ENCODE measurements at regions not wholly inside any gene's neighbourhood (a gene's known extent, or its start where the extent isn't known, plus 50 kb on each side); places are given as distances from the start of the nearest gene placed in this dataset.

DNA sequence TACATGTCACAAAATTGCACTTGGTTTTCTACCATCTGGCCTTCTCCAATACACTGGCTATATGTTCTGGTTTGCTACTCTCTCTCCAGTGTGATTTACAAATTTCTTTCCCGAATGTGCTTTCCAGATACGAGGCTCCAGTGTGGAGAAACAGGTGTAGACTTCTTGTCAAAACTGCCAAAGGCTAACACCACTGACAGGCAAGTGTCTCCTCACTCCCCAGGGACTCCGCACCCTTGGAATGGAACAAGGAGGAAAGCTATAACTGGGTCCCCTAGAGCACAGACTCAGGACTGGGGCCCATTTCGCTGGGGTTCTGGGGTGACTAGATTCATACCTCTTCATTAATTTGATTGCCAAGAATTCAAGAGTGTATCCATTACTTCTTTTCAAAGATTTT, 161.8 kb downstream of the FOXO1 start:
- Histone ChIP-seq H3K4me3 (ENCODE audit: control insufficient read depth in 2 of 3, extremely low read depth in 1 of 3, insufficient read depth in 2 of 3, low read depth in 1 of 3, low read length in 3 of 3) (no peak overlapping the region), H2AFZ (ENCODE audit: control insufficient read depth, low read length) (no peak overlapping the region), H4K20me1 (ENCODE audit: control insufficient read depth, extremely low read depth, insufficient read depth, low read length) (no peaks in the 10 kb centered on the region), H3K9me3 (ENCODE audit: control insufficient read depth, low read depth, low read length) (no peaks in the 10 kb centered on the region), H3K27ac (ENCODE audit: control insufficient read depth, insufficient read depth, low read length) (no peak overlapping the region), H3K79me2 (ENCODE audit: control insufficient read depth, insufficient read depth, low read length) (no peaks in the 10 kb centered on the region), H3K36me3 (ENCODE audit: control insufficient read depth in 2 of 2, extremely low read depth in 1 of 2, insufficient read depth in 2 of 2, low read length in 2 of 2) (no peaks in the 10 kb centered on the region), H3K9me1 (ENCODE audit: control insufficient read depth, extremely low read depth, insufficient read depth, low read length) (no peaks in the 10 kb centered on the region), H3K4me1 (ENCODE audit: control insufficient read depth, extremely low read depth, insufficient read depth, low read length) (peaks cover 4% of the 10 kb centered on the region), H3K27me3 (ENCODE audit: control insufficient read depth, extremely low read depth, insufficient read depth, low read length) (no peaks in the 10 kb centered on the region), H3K9ac (ENCODE audit: control insufficient read depth, extremely low read depth, insufficient read depth, low read length) (no peak overlapping the region), H3K4me2 (ENCODE audit: control insufficient read depth, extremely low read depth, insufficient read depth, low read depth, low read length) (no peak overlapping the region)
- no peak for FAIRE-seq
- TF ChIP-seq, protein P1, sequence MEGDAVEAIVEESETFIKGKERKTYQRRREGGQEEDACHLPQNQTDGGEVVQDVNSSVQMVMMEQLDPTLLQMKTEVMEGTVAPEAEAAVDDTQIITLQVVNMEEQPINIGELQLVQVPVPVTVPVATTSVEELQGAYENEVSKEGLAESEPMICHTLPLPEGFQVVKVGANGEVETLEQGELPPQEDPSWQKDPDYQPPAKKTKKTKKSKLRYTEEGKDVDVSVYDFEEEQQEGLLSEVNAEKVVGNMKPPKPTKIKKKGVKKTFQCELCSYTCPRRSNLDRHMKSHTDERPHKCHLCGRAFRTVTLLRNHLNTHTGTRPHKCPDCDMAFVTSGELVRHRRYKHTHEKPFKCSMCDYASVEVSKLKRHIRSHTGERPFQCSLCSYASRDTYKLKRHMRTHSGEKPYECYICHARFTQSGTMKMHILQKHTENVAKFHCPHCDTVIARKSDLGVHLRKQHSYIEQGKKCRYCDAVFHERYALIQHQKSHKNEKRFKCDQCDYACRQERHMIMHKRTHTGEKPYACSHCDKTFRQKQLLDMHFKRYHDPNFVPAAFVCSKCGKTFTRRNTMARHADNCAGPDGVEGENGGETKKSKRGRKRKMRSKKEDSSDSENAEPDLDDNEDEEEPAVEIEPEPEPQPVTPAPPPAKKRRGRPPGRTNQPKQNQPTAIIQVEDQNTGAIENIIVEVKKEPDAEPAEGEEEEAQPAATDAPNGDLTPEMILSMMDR (optimal IDR thresholded peaks at IDR 0.05 in 1 of 3, IDR thresholded peaks at IDR 0.05 in 1 of 3, conservative IDR thresholded peaks at IDR 0.05 in 1 of 3; ENCODE audit: extremely low read depth in 1 of 3, insufficient read depth in 2 of 3, low read length in 3 of 3): no peak
- TF ChIP-seq EZH2 (IDR thresholded peaks at IDR 0.05; ENCODE audit: low read length): no peak
- DNase-seq (ENCODE audit: low read depth, low spot score): no peak
- dilution Hi-C loops (cut with MboI; ENCODE audit: extremely low pct_ligation_motif_present, low sequenced_read_pairs): no loop called here

DNA sequence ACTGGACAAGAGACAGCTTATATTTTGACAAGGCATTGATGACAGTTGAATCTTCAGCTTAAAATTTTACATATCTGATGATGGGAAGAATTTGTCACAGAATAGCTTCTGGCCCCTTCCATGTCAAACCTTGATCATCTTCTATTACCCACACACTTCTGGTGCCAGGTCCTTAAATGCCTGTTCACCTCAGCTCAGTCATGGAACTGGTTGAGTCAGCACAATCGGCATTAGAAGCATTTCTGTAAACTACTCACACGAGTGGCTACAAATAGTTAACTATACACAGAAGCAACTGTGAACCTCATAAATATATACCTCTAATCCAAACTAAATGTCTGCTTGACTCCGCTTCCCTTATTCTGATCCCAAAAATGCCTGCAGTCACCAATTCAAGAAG, 161.2 kb downstream of the FOXO1 start:
- dilution Hi-C loops (cut with MboI; ENCODE audit: extremely low pct_ligation_motif_present, low sequenced_read_pairs): no loop called here
- H3K4me1 ChIP-seq (ENCODE audit: control insufficient read depth, extremely low read depth, insufficient read depth, low read length): peaks cover 4% of the 10 kb centered on the region

More for the DNA sequence above, 161.2 kb downstream of the FOXO1 start:
- H2AFZ ChIP-seq (ENCODE audit: control insufficient read depth, low read length): no peak overlapping the region
- H3K4me2 ChIP-seq (ENCODE audit: control insufficient read depth, extremely low read depth, insufficient read depth, low read depth, low read length): no peak overlapping the region
- H3K9me3 ChIP-seq (ENCODE audit: control insufficient read depth, low read depth, low read length): no peaks in the 10 kb centered on the region
- no peaks in the 10 kb centered on the region for H3K9me1 ChIP-seq (ENCODE audit: control insufficient read depth, extremely low read depth, insufficient read depth, low read length)
- H3K4me3 ChIP-seq (ENCODE audit: control insufficient read depth in 2 of 3, extremely low read depth in 1 of 3, insufficient read depth in 2 of 3, low read depth in 1 of 3, low read length in 3 of 3): no peak overlapping the region
- no peak overlapping the region for H3K27ac ChIP-seq (ENCODE audit: control insufficient read depth, insufficient read depth, low read length)
- FAIRE-seq (no peak), DNase-seq (ENCODE audit: low read depth, low spot score) (no peak)
- no peak overlapping the region for H3K9ac ChIP-seq (ENCODE audit: control insufficient read depth, extremely low read depth, insufficient read depth, low read length)
- no peaks in the 10 kb centered on the region for H3K27me3 ChIP-seq (ENCODE audit: control insufficient read depth, extremely low read depth, insufficient read depth, low read length)
- no peaks in the 10 kb centered on the region for H3K36me3 ChIP-seq (ENCODE audit: control insufficient read depth in 2 of 2, extremely low read depth in 1 of 2, insufficient read depth in 2 of 2, low read length in 2 of 2)
- H4K20me1 ChIP-seq (ENCODE audit: control insufficient read depth, extremely low read depth, insufficient read depth, low read length): no peaks in the 10 kb centered on the region
- no peaks in the 10 kb centered on the region for H3K79me2 ChIP-seq (ENCODE audit: control insufficient read depth, insufficient read depth, low read length)
- TF ChIP-seq, protein P1 (optimal IDR thresholded peaks at IDR 0.05 in 1 of 3, IDR thresholded peaks at IDR 0.05 in 1 of 3, conservative IDR thresholded peaks at IDR 0.05 in 1 of 3; ENCODE audit: extremely low read depth in 1 of 3, insufficient read depth in 2 of 3, low read length in 3 of 3): no peak
- TF ChIP-seq EZH2 (IDR thresholded peaks at IDR 0.05; ENCODE audit: low read length): no peak

Small RNAs in the stretch of these regions (small RNA-seq; reads per million reads assigned to genes)
- gene RF00108 (ENCODE audit: insufficient read length in 3 of 3, low read depth in 3 of 3, low replicate concordance in 1 of 3) (0 reads per million in 3 experiments), gene RNY3P9 (ENCODE audit: insufficient read length in 3 of 3, low read depth in 3 of 3, low replicate concordance in 1 of 3) (0 reads per million in 3 experiments), gene RPL17P51 (ENCODE audit: insufficient read length in 3 of 3, low read depth in 3 of 3, low replicate concordance in 1 of 3) (0 to 0.07 (median 0) reads per million in 3 experiments)

All from keratinocyte (primary cell).